ENCODE measurements at regions not wholly inside any gene's neighbourhood (a gene's known extent, or its start where the extent isn't known, plus 50 kb on each side); places are given as distances from the start of the nearest gene placed in this dataset.
"Not testable (repeated sequence)": the region's sequence is repeated elsewhere in the genome, so short reads cannot be mapped to it uniquely, and the experiment has no call there.

DNA sequence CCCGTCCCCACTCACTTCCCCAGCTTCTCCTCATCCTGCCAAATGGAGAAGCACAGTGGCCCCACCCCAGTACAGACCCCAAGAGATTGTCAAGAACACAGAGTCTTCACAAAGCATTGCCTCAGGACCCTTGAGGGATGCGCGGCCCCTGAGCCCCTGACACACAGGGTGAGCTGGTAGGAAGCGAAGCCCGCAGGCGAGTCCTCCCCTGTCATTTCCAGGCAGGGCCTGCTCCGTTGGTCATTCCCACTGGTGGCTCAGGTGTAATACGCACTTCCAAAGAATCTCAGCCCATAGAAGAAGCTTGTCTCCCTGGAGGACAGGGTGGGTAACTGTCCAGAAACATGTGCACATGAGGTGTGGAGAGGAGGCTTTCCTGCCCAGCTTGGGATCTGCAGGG lies 404.2 kb downstream of the THBS2 start:
- TF ChIP-seq, protein P1, sequence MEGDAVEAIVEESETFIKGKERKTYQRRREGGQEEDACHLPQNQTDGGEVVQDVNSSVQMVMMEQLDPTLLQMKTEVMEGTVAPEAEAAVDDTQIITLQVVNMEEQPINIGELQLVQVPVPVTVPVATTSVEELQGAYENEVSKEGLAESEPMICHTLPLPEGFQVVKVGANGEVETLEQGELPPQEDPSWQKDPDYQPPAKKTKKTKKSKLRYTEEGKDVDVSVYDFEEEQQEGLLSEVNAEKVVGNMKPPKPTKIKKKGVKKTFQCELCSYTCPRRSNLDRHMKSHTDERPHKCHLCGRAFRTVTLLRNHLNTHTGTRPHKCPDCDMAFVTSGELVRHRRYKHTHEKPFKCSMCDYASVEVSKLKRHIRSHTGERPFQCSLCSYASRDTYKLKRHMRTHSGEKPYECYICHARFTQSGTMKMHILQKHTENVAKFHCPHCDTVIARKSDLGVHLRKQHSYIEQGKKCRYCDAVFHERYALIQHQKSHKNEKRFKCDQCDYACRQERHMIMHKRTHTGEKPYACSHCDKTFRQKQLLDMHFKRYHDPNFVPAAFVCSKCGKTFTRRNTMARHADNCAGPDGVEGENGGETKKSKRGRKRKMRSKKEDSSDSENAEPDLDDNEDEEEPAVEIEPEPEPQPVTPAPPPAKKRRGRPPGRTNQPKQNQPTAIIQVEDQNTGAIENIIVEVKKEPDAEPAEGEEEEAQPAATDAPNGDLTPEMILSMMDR (conservative IDR thresholded peaks at IDR 0.05) = no peak
- Mint-ChIP-seq H3K27me3 (ENCODE audit: insufficient read depth) (no peaks in the 10 kb centered on the region), H3K27ac (no peak overlapping the region), H3K36me3 (ENCODE audit: low read depth) (no peaks in the 10 kb centered on the region), H3K4me3 (no peak overlapping the region), H3K9me3 (peaks cover 11% of the 10 kb centered on the region), H3K4me1 (peaks cover 10% of the 10 kb centered on the region)
- H3K27me3 ChIP-seq (ENCODE audit: control insufficient read depth, insufficient read depth, low read length, poor library complexity, severe bottlenecking) = no peaks in the 10 kb centered on the region
- no peak for DNase-seq
- no peak overlapping the region for H3K9ac ChIP-seq (ENCODE audit: extremely low read depth, low read length, poor library complexity, severe bottlenecking)
- WGBS, 2 experiments (ENCODE audit: insufficient coverage in 1 of 2, insufficient read length in 1 of 2) = 92 to 98% methylated on average over 6 to 8 of the region's 8 CpGs
- H3K36me3 ChIP-seq (ENCODE audit: control insufficient read depth, insufficient read depth, low read length) = no peaks in the 10 kb centered on the region
- no peaks in the 10 kb centered on the region for H3K9me3 ChIP-seq (ENCODE audit: control insufficient read depth, low read length)
- H3K4me3 ChIP-seq (ENCODE audit: low read length) = no peak overlapping the region
- no peaks in the 10 kb centered on the region for H3K4me1 ChIP-seq (ENCODE audit: control insufficient read depth, insufficient read depth, low read length)
- H3K27ac ChIP-seq (ENCODE audit: low read depth, low read length) = no peak overlapping the region

DNA sequence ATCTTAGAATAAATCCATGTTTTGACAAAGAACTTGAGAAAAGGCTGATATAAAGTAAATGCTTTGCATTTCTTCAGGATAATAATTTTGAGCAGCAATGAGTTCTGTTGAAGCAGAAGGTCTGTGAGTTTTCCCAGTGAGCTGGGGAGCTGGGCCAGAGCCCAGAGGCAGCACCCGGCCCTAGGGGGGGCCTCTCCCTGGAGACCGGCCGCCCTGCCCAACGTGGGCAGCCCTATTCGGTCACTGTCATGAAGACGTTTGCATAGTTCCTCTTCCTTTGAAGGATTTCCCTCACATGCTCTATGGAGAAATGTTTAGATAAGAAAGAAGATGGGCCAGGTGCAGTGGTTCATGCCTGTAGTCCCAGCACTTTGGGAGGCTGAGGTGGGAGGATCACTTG lies 404.8 kb downstream of the THBS2 start:
- Mint-ChIP-seq H3K36me3 (ENCODE audit: low read depth) (no peaks in the 10 kb centered on the region), H3K9me3 (peaks cover 11% of the 10 kb centered on the region), H3K4me3 (no peak overlapping the region), H3K27ac (no peak overlapping the region), H3K4me1 (peaks cover 10% of the 10 kb centered on the region), H3K27me3 (ENCODE audit: insufficient read depth) (no peaks in the 10 kb centered on the region)
- Histone ChIP-seq H3K4me1 (ENCODE audit: control insufficient read depth, insufficient read depth, low read length) (no peaks in the 10 kb centered on the region), H3K4me3 (ENCODE audit: low read length) (no peak overlapping the region), H3K36me3 (ENCODE audit: control insufficient read depth, insufficient read depth, low read length) (no peaks in the 10 kb centered on the region), H3K27ac (ENCODE audit: low read depth, low read length) (no peak overlapping the region), H3K9ac (ENCODE audit: extremely low read depth, low read length, poor library complexity, severe bottlenecking) (no peak overlapping the region), H3K9me3 (ENCODE audit: control insufficient read depth, low read length) (no peaks in the 10 kb centered on the region), H3K27me3 (ENCODE audit: control insufficient read depth, insufficient read depth, low read length, poor library complexity, severe bottlenecking) (no peaks in the 10 kb centered on the region)
- TF ChIP-seq, protein P1 (conservative IDR thresholded peaks at IDR 0.05) = no peak
- no peak for DNase-seq
- WGBS, 2 experiments (ENCODE audit: insufficient coverage in 1 of 2, insufficient read length in 1 of 2) = 71% methylated on average over 6 of the region's 6 CpGs; no CpG with 5 or more reads in 1 of the 2 experiments

DNA sequence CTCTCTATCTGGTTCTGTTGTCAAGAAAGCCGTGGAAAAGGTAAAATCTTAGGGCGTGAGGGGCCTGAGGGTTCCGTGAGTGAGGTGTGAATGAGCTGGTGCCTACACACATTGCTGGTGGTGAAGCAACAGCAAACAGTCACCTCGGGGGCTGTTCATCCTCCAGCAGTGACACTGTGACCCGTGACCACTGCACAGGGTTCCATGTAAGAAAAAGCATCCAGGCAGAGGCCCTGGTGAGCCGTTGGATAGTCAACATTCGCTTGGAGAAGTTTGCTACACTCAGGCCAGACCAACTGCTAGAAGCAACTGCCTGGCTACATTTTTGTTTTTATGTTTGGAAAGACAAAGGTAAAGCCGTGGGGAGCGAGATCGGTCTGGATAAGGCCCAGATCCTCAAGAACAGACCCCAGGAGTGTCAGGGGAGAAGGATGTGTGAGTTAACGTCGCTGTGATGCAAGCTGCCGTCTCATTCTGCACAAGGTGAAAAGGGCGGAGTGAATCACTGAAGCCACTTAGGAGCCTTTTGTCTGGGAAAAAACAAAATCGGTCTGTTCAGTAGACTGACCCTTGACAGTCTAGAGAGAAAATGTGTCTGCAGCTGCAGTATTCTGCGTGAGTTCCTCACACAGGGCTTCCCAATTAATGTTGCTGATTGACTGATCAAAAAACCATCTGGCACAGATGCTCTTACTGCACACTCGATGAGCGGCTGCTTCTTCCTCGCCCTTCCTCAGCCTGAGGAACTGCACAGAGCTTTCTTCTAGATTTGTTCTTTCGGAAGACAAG lies 404.0 kb downstream of the SMOC2 start:
- H3K9me3 ChIP-seq (ENCODE audit: control insufficient read depth, low read length) = no peaks in the 10 kb centered on the region
- Mint-ChIP-seq H3K36me3 (ENCODE audit: low read depth) (no peaks in the 10 kb centered on the region), H3K27me3 (ENCODE audit: insufficient read depth) (peaks cover 3% of the 10 kb centered on the region), H3K4me3 (no peak overlapping the region), H3K27ac (no peak overlapping the region), H3K9me3 (peaks cover 11% of the 10 kb centered on the region), H3K4me1 (peaks cover 5% of the 10 kb centered on the region)
- H3K27ac ChIP-seq (ENCODE audit: low read depth, low read length) = no peak overlapping the region
- no peak overlapping the region for H3K9ac ChIP-seq (ENCODE audit: extremely low read depth, low read length, poor library complexity, severe bottlenecking)
- DNase-seq = no peak
- H3K27me3 ChIP-seq (ENCODE audit: control insufficient read depth, insufficient read depth, low read length, poor library complexity, severe bottlenecking) = no peaks in the 10 kb centered on the region
- no peaks in the 10 kb centered on the region for H3K36me3 ChIP-seq (ENCODE audit: control insufficient read depth, insufficient read depth, low read length)
- TF ChIP-seq, protein P1 (conservative IDR thresholded peaks at IDR 0.05) = no peak
- H3K4me3 ChIP-seq (ENCODE audit: low read length) = no peak overlapping the region
- H3K4me1 ChIP-seq (ENCODE audit: control insufficient read depth, insufficient read depth, low read length) = no peaks in the 10 kb centered on the region
- 87 to 91% methylated on average over 20 of the region's 20 CpGs for WGBS, 2 experiments (ENCODE audit: insufficient coverage in 1 of 2, insufficient read length in 1 of 2)

DNA sequence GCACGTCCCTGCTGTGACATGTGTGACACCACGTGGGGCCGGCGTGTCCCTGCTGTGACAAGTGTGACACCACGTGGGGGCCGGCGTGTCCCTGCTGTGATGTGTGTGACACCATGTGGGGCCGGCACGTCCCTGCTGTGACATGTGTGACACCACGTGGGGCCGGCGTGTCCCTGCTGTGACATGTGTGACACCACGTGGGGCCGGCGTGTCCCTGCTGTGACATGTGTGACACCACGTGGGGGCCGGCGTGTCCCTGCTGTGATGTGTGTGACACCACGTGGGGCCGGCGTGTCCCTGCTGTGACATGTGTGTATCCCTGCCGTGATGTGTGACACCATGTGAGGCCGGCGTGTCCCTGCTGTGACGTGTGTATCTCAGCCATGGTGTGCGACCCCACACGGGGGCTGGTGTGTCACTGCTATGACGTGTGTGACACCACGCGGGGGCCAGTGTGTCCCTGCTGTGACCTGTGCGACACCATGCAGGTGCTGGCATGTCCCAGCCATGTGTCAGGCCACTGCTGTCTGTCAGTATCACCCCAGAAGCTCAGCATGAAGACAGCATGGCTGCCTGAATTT lies 401.7 kb downstream of the SMOC2 start:
- not testable (repeated sequence) for H3K4me3 Mint-ChIP-seq; H3K4me1 Mint-ChIP-seq; H3K9me3 ChIP-seq (ENCODE audit: control insufficient read depth, low read length); H3K27ac Mint-ChIP-seq; H3K27me3 Mint-ChIP-seq (ENCODE audit: insufficient read depth); H3K36me3 Mint-ChIP-seq (ENCODE audit: low read depth); H3K36me3 ChIP-seq (ENCODE audit: control insufficient read depth, insufficient read depth, low read length); H3K4me3 ChIP-seq (ENCODE audit: low read length); H3K27me3 ChIP-seq (ENCODE audit: control insufficient read depth, insufficient read depth, low read length, poor library complexity, severe bottlenecking); H3K4me1 ChIP-seq (ENCODE audit: control insufficient read depth, insufficient read depth, low read length); H3K9ac ChIP-seq (ENCODE audit: extremely low read depth, low read length, poor library complexity, severe bottlenecking); H3K27ac ChIP-seq (ENCODE audit: low read depth, low read length); DNase-seq; H3K9me3 Mint-ChIP-seq
- 90 to 93% methylated on average over 22 to 31 of the region's 31 CpGs for WGBS, 2 experiments (ENCODE audit: insufficient coverage in 1 of 2, insufficient read length in 1 of 2)

Data from endodermal cell (in vitro differentiated cells).